GM19455 (cell line): ENCODE measurements at regions not wholly inside any gene's neighbourhood (a gene's known extent, or its start where the extent isn't known, plus 50 kb on each side); places are given as distances from the start of the nearest gene placed in this dataset.

Source experiments
- ATAC-seq: cut with Tn5 transposase; IDR thresholded peaks from one replicate; pipeline ENCODE4 v1.9.1; 2021; ENCODE audit not compliant: unreplicated experiment

GRCh38 chr2:41865263-41865662 is 182.6 kb upstream of the PKDCC start:
- no peak for ATAC-seq

- ATAC-seq, result no peak
Measured at GRCh38 chr2:41867553-41867952, 180.3 kb upstream of the PKDCC start.

DNA sequence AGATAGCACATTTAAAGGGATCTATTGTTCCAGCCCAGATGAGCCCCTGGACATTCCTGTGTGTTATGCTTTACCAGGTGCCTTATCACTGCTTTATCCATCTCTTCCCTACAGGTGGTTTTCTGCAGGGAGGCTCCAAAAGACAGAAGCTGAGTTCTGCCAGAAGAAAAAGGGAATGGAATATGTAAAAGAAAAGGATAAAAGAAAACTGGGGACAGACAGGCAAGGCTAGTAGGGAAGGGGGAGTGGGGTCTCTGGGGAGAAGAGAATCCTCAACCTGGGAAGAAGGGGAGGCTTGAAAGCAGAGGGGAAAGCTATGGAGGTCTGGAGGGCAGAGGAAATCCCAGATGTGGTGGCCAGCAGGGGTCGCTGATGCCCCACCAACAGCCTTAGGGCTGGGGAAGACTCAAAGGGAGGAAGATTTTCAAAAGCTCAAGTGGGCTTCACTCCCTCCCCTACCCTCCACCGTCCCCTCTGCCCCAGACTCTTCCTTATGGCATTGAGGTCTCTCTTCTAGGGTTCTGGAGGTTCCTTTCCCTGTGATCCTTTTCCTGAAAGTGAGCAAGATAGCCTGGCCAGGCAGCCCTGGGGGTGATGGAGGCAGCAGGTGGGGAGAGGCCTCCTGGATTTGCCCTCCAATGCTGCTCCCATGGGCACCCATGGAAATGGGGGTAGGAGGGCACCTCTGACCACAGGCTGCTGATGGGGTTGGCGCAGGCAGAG is 178.1 kb upstream of the PKDCC start:
- no peak for ATAC-seq

- no peak for ATAC-seq
Measured at GRCh38 chr2:41870265-41870585, 177.6 kb upstream of the PKDCC start.

DNA sequence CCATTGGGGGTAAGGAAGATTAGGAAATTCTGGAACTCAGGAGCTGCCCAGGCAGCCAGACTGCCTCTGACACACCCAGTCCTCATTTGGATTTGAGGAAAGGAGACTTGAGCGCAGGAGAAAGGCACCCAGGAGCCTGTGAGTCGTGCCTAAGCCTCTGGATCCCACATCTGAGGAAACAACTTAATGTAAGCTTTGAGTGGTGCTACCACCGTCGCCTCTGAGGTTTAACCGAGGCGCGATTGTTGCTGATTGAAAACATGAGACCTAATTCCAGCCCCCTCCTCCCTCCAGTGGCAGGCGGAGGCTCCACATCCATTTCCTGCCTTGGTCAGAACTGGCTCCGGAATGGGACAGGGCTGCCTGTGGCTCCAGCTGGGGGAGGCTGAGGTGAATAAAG is 176.7 kb upstream of the PKDCC start:
- no peak for ATAC-seq

DNA sequence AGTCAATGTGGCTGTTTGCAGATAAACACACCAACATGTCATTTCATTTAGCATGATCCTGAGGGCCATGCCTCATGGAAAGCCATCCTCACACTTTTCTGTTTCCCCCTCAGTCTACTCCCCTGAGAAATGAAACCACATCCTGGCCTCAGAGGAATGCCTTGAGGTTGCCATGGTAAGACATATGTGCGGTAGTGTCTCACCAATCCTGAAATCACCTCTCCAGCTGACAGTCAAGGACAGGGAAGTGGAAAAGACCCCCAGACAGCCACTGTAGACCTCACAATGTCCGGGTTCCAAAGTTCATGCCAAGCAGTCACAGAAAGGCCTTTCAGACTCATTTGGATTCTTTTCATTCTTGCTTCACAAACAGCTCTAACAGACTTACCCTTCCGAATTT is 175.2 kb upstream of the PKDCC start:
- no peak for ATAC-seq

- no peak for ATAC-seq
Measured at GRCh38 chr2:41873102-41874031, 174.5 kb upstream of the PKDCC start.

- ATAC-seq, result no peak
Measured at GRCh38 chr2:41877114-41877678, 170.6 kb upstream of the PKDCC start.

- ATAC-seq, result no peak
Measured at GRCh38 chr2:41878056-41878455, 169.8 kb upstream of the PKDCC start.

- ATAC-seq, result no peak
Measured at GRCh38 chr2:41878716-41879234, 169.0 kb upstream of the PKDCC start.

DNA sequence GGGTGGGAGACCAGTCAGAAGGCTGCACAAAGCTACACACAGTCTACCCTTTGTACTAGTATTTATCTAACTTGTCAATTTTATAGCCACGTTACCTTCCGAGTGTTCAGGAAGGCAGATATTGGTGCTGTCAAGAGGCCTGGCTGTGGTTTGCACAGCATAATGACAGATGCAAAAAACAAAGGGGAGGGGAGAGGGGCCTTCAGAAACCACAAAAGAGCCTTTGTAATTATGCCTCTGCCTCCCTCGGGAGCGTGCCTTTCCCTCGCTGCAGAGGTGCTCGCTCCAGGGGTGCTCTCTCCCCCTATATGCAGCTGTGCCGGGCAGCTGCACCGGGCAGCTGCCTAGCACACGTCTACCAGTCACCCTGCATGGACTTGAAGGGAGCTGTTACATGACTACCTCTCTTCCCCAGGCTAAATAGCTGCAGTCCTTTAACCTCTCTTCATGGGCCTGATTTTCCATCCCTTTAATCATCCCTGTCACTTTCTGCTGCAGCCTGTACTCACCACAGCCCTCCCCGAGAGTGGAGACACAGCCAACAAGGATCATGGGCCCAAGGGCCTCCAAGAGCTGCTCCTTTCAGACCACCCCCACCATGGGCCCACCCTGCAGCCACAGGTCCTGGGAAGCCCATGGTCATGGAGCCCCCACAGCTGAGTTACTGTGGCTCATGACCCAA is 168.4 kb upstream of the PKDCC start:
- ATAC-seq, result no peak

- ATAC-seq, result no peak
Measured at GRCh38 chr2:41880561-41881243, 167.1 kb upstream of the PKDCC start.

- ATAC-seq, result no peak
Measured at GRCh38 chr2:41881249-41881648, 166.6 kb upstream of the PKDCC start.

GRCh38 chr2:41884718-41885117 is 163.1 kb upstream of the PKDCC start:
- no peak for ATAC-seq

DNA sequence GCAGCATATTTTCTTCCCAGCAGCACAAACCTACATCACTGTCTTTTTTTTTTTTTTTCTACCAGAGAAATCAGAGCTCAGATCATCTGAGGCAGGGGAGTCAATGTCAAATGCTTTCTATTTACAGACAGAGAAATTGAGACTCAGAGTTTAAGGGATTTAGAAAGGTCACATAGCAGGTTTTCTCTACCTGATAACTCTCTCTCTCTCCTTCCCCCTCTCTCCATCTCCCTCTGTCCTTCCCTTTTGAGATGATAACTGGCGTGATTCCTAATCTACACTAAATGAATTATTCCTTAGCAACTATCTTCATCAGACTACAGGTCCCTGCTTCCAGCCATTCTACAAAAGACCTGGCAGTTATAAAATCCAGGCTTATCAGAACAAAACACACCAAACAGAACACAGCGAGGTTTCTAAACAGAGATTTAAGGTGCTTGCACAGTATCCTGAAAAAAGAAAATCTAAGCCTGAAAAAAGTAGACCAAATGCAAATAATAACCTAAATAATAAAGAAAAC is 161.6 kb upstream of the PKDCC start:
- ATAC-seq, result no peak

DNA sequence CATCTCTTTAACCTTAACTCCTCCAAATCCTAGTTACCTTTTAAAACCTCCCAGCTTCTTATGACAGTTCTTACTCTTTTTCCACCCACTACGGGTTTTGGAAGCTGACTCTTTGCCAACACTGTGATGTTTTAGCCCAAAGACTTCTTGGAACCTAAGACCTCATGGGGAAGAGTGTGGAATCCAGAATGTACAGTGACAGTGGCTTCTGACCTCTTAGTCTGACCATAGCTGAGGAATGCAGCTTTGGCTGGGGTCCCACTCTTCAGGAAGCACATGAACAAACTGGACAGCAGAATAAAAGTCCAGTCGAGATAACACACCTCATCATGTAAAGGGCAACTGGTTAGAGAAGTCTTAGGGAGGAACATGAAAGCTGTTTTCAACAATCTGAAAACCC is 161.1 kb upstream of the PKDCC start:
- ATAC-seq, result no peak

- no peak for ATAC-seq
Measured at GRCh38 chr2:41890341-41890740, 157.5 kb upstream of the PKDCC start.

GRCh38 chr2:41892476-41892875 is 155.3 kb upstream of the PKDCC start:
- ATAC-seq, result no peak

GRCh38 chr2:41894563-41895333 is 153.1 kb upstream of the PKDCC start:
- ATAC-seq, result no peak

DNA sequence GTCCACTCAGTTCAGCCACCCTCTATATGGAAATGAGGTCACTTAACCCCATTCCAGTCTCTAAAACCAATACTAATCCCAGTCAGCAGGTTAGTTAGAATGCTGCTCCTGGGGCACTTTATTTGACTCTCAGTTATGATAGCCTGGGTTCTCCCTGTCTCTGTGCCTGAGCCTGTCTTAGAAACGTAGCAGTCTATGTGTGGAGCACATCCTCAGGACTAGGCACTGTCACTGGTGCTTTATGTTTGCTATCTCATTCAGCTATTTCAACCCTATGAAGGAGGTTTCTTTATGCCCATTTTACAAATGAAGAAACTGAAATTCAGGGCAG is 152.5 kb upstream of the PKDCC start:
- no peak for ATAC-seq
